GM18505 (cell line): ENCODE measurements at regions not wholly inside any gene's neighbourhood (a gene's known extent, or its start where the extent isn't known, plus 50 kb on each side); places are given as distances from the start of the nearest gene placed in this dataset.

Experiments used
- ATAC-seq: cut with Tn5 transposase; IDR thresholded peaks from one replicate; pipeline ENCODE4 v1.9.1; 2021; ENCODE audit not compliant: unreplicated experiment
- POLR2A ChIP-seq: IDR thresholded peaks from 4 replicates; pipeline ENCODE4 v1.6.1; 2011; ENCODE audit warnings: borderline replicate concordance; ENCODE audit not compliant: insufficient read depth, insufficient read length; ENCODE audit errors: extremely low read depth

GRCh38 chr2:180690611-180691010, 289.8 kb upstream of the UBE2E3 start:
- TF ChIP-seq POLR2A, result no peak
- ATAC-seq, result no peak

DNA sequence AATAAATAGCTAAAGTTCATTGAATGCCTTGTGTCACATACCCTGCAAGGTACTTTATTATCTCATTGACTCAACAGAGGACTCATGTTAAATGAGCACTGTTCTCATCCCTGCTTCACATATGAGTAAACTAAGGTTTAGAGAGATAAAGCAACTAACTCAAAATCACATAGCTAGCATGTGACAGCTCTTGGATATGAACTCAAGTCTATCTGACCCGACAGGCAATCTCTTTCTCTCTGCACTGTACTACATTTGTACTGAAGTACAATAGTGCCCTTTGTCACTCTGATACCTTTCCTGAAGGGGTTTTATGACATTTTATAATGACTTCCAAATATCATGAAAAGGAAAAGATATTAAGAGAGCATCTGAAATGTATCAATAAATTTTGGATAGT, 297.5 kb upstream of the UBE2E3 start:
- ATAC-seq, result no peak

DNA sequence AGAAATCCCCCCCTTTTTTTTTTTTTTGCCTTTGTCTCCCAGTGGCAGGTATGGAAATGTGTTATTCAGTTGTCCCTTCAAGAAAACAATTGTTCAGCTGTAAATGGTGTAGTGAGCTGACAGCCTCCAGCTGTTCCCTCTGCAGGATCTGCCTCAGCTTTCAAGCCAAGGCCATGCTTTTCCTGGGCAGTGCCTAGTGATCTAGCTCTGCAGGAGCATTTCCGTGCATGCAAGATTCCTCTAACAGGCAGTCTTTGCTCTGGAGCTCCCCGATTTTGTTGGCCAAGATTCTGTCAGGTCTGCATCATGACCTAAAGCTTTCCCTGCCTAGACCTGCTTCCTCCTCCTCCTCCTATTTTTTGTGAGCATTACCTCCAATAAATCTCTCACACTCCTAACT, 300.7 kb upstream of the UBE2E3 start:
- TF ChIP-seq POLR2A, result no peak
- no peak for ATAC-seq

More for the DNA sequence above, 297.5 kb upstream of the UBE2E3 start:
- TF ChIP-seq POLR2A, result no peak

- no peak for ATAC-seq
- TF ChIP-seq POLR2A, result no peak
Observed at GRCh38 chr2:180678625-180678972, 301.8 kb upstream of the UBE2E3 start.

- no peak for ATAC-seq
- TF ChIP-seq POLR2A, result no peak
Observed at GRCh38 chr2:180677930-180678624, 302.3 kb upstream of the UBE2E3 start.

DNA sequence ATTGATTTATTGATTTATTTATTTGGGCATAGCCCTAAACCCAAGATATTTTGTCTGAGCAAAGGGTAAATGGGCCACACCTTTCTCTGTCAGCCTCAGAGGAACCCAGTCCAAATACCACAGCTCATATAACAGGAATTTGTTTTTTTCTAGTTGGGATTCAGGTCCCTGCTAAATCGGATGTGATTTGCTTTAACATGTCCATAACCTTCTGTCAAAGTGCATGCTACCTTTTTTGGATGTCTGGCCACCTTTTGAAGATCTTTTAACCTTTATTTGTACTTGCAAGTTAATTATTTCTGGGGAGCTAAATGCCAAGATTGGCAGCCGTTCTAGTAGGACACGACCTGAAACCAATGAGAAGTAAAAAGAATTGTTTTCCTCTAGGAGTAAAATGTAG, 303.2 kb upstream of the UBE2E3 start:
- no peak for TF ChIP-seq POLR2A
- no peak for ATAC-seq

DNA sequence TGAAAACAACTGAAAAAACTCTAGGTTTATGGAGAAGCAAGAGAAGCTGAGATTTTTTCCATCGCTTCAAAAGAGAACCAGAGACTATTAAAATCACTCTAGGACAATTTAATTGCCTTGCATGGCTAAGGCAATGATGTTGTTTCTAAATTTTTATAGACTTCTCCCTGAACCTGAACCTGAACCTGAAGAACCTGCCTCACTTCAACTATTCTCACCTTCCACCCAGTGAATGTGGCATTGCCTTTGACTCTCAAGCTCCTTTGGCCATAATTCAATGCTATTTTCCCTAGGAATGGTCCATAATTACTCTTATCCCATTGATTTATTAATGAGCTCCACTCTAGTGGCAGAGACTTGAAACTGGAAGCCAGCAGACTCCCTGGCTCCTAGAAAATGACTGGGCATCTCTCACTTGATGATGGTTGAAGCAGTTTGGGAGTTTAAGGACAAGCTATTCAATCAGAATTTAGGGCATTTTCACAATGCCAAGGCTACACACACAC, 303.8 kb upstream of the UBE2E3 start:
- no peak for TF ChIP-seq POLR2A
- no peak for ATAC-seq

DNA sequence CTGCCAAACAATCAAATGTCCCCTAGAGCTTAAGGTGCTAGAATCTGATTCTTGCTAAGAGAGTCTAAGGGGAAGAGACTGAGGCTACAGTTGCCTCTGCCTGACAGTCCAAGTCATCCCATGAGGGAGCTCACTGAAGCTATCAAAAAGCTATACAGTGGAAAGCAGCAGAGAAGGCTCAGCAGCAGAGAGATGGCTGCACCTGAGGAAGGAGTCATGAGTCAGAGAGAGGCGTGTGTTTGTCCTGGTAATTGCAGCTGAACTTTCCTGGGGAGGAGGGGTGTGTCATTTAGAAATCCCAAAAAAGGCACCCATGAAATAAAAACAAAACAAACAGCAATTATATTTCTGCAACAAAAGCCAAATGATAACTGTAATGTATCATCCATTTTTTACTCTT, 305.2 kb upstream of the UBE2E3 start:
- ATAC-seq, result no peak
- TF ChIP-seq POLR2A, result no peak

DNA sequence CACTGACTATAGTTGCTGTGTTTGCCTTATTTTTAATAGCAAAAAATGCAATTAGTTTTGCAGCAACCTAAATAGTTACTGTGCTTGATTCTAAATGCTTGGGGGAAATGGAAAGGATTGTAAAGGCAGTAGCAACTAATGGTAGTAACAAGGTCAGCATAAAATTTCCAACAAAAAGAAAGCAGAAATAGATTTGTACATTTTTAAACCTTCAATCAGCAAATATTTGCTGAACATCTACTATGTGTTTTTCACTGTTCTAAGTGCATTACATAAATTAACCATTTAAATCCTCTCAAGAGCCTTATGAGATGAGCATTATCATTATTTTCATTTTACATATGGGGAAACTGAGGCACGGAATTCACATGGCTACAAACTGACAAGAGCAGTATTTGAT, 308.0 kb upstream of the UBE2E3 start:
- no peak for TF ChIP-seq POLR2A
- no peak for ATAC-seq

- no peak for ATAC-seq
- TF ChIP-seq POLR2A, result no peak
Observed at GRCh38 chr2:180670302-180671003, 310.0 kb upstream of the UBE2E3 start.

DNA sequence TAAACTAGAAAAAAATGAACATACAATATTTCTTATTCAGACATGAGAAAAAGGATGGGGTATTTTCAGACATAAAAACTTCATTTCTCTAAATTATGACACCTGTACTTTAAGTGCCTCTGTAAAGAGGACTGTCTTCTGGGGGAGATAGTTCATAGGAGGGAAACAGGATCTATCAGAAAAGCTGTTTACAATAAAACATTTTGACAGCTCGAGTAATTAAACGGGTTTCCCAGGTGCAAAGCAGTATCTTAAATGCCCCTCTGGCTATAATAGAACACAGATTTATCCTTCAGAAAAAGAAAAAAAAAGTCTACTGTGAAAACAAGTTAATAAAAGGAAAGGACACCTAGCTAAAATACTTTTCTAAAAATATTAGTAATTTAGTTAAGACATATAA, 311.4 kb upstream of the UBE2E3 start:
- no peak for ATAC-seq
- no peak for TF ChIP-seq POLR2A

DNA sequence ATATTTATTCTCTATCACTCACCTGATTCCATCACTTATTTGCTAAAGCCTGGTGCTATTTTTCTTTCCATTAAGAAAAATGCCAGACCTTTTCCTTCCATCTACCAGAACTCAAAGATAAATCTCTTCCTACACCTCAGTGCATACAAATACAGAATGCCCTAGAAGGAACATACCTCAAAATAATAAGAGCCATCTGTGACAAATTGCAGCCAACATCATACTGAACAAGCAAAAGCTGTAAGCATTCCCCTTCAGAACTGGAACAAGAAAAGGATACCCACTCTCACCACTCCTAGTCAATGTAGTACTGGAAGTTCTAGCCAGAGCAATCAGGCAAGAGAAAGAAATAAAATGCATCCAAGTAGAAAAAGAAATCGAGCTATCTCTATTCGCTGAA, 315.9 kb upstream of the UBE2E3 start:
- ATAC-seq, result no peak
- no peak for TF ChIP-seq POLR2A

GRCh38 chr2:180662941-180663471, 317.4 kb upstream of the UBE2E3 start:
- no peak for ATAC-seq
- TF ChIP-seq POLR2A, result no peak

DNA sequence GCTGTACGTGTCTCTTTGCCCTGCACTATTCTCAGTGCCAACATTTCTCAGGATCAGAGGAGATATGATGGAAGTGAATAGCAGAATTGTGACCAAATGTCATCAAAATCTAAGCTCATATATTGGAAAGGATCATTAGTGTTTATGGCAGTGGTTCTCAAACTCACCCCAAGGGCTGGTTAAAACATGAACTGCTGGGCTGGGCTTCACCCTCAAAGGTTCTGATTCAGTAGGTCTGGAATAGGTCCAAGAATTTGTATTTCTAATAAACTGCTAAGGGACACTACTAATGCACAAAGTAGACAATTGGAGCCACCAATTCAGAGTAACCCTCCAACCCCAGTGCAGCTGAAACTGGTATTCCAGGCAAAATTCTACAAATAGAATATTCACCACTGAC, 317.9 kb upstream of the UBE2E3 start:
- TF ChIP-seq POLR2A, result no peak
- ATAC-seq, result no peak
